ENCODE measurements at regions not wholly inside any gene's neighbourhood (a gene's known extent, or its start where the extent isn't known, plus 50 kb on each side); places are given as distances from the start of the nearest gene placed in this dataset.

GRCh38 chr5:136750224-136750862, 385.0 kb upstream of the TRPC7 start (continued):
- TF ChIP-seq ZNF18 (tag by site-specific recombination; IDR thresholded peaks at IDR 0.05) (peak; percentile 49; the same call in 1 of the 2 replicates), ZNF140 (tag by site-specific recombination; IDR thresholded peaks at IDR 0.05) (no peak), ZIC2 (tag by site-specific recombination; IDR thresholded peaks at IDR 0.05) (peak; percentile 77), ZNF521 (tag by site-specific recombination; IDR thresholded peaks at IDR 0.05) (no peak), ZNF16 (tag by site-specific recombination; IDR thresholded peaks at IDR 0.05; ENCODE audit: low read depth) (no peak), ZNF146 (tag by site-specific recombination; IDR thresholded peaks at IDR 0.05) (no peak)

- TF ChIP-seq ZNF654 (tag by site-specific recombination; IDR thresholded peaks at IDR 0.05; ENCODE audit: low read depth) (no peak), ZNF398 (tag by site-specific recombination; IDR thresholded peaks at IDR 0.05) (no peak), ZNF174 (tag by site-specific recombination; IDR thresholded peaks at IDR 0.05) (no peak), ZNF561 (tag by site-specific recombination; IDR thresholded peaks at IDR 0.05; ENCODE audit: borderline replicate concordance) (no peak), ZNF211 (tag by site-specific recombination; IDR thresholded peaks at IDR 0.05; ENCODE audit: low read depth) (no peak), MYNN (tag by site-specific recombination; IDR thresholded peaks at IDR 0.05; ENCODE audit: borderline replicate concordance) (no peak), ZNF433 (tag by site-specific recombination; IDR thresholded peaks at IDR 0.05; ENCODE audit: low read depth) (no peak), ZNF692 (tag by site-specific recombination; IDR thresholded peaks at IDR 0.05) (no peak), HIC1 (tag by site-specific recombination; IDR thresholded peaks at IDR 0.05) (no peak), ZNF488 (tag by site-specific recombination; IDR thresholded peaks at IDR 0.05) (no peak), ZIC2 (tag by site-specific recombination; IDR thresholded peaks at IDR 0.05) (no peak), ZNF121 (tag by site-specific recombination; IDR thresholded peaks at IDR 0.05) (no peak), ZNF2 (tag by site-specific recombination; IDR thresholded peaks at IDR 0.05) (no peak), KLF7 (tag by site-specific recombination; IDR thresholded peaks at IDR 0.05; ENCODE audit: borderline replicate concordance) (no peak), INSM2 (tag by site-specific recombination; IDR thresholded peaks at IDR 0.05) (no peak), ZNF366 (tag by site-specific recombination; conservative IDR thresholded peaks at IDR 0.05) (no peak), ZNF404 (tag by site-specific recombination; IDR thresholded peaks at IDR 0.05) (no peak)
- ChIA-PET CTCF (interaction anchor here (0.7 to 2.1 kb wide), 2 partner anchors 20 to 321 kb away, joined by 3 to 5 read pairs; no protein-coding TSS in a partner anchor), POLR2A (no interaction called here)
- Histone ChIP-seq H3K4me3 (ENCODE audit: low read depth, low read length) (no peak overlapping the region), H3K4me1 (ENCODE audit: control insufficient read depth, insufficient read depth, low read length) (no peaks in the 10 kb centered on the region), H3K27ac (ENCODE audit: extremely low read depth, low read depth, low read length) (no peak overlapping the region), H3K9me3 (ENCODE audit: control insufficient read depth, insufficient read depth, low read depth, low read length) (no peaks in the 10 kb centered on the region), H3K36me3 (ENCODE audit: control insufficient read depth in 2 of 2, insufficient read depth in 1 of 2, low read length in 2 of 2) (no peaks in the 10 kb centered on the region)
These were observed 383.7 kb upstream of the TRPC7 start for GRCh38 chr5:136749016-136749415.

Data from HEK293 (cell line).